Activated naive CD8-positive, alpha-beta T cell treated with anti-CD3 and anti-CD28 coated beads, Interleukin-2, amount 50 U/mL, for 24 hours (primary cell): ENCODE measurements at regions not wholly inside any gene's neighbourhood (a gene's known extent, or its start where the extent isn't known, plus 50 kb on each side); places are given as distances from the start of the nearest gene placed in this dataset.

Source experiments
- ATAC-seq: fragments of 150-1000 bp; cut with Tn5 transposase; one replicate; pipeline ENCODE4 v1.10.0; 2021
- DNase-seq: peaks from one replicate; pipeline ENCODE4 v3.0.0; 2021
- H3K27ac Mint-ChIP-seq: one replicate; pipeline ENCODE4 v1.8.0; 2021; ENCODE audit warnings: mild to moderate bottlenecking, mixed read lengths
- H3K27me3 Mint-ChIP-seq: one replicate; pipeline ENCODE4 v1.8.0; 2021; ENCODE audit warnings: mixed read lengths
- H3K36me3 Mint-ChIP-seq: one replicate; pipeline ENCODE4 v1.8.0; 2021; ENCODE audit warnings: low read depth, mixed read lengths
- H3K4me1 Mint-ChIP-seq: one replicate; pipeline ENCODE4 v1.8.0; 2021; ENCODE audit warnings: mixed read lengths
- H3K4me3 Mint-ChIP-seq: one replicate; pipeline ENCODE4 v1.8.0; 2021; ENCODE audit warnings: mild to moderate bottlenecking, moderate library complexity, mixed read lengths
- H3K9me3 Mint-ChIP-seq: one replicate; pipeline ENCODE4 v1.8.0; 2021; ENCODE audit warnings: mixed read lengths

DNA sequence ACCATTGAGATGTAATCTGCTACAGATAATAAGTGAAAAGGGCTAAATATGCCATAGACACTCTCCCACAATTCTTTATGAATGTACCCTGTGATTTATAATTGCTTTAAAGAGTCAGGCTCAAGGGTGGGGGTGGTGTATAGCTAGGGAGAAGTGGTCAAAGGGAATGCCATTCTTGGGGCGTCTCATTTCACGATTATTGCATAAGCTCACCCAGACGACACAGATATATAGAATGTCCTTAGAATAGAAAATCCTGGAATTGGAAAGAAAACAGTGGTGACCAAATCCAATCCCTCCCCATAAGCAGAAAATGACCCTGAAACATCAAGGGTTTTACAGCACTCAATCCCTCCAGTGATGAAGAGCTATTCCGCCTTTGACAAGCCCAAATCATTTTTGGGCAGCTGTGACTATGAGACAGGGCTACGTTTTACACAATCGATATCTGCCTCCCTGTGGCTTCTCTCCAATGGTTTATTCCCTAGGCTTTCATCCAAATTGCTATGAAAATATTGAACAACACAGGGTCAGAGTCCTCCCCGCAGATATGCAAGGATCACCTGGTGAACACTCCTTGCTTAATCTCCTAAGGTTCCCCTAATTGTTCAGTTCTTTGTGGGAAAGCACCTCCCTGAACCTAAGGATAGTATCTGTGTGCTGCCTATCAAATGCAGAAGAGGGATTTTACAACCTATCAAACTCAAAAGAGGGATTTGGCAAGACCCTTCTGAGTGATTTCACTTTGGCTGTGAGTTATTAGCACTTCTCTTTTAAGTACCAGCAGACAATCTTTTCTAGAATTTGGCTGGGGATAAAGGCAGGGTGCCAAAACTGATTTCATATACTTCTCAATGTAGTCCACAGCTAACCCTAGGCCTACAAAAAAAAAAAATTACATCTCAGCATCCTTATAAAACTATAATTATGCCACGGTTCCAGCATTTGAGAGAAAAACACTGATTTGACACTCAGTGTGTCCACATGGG, 144.9 kb upstream of the CDH6 start:
- ATAC-seq, result no peak
- Mint-ChIP-seq H3K4me3 (no peak overlapping the region), H3K36me3 (no peaks in the 10 kb centered on the region), H3K27me3 (no peaks in the 10 kb centered on the region), H3K4me1 (no peaks in the 10 kb centered on the region), H3K27ac (no peak overlapping the region), H3K9me3 (no peaks in the 10 kb centered on the region)
- no peak for DNase-seq

DNA sequence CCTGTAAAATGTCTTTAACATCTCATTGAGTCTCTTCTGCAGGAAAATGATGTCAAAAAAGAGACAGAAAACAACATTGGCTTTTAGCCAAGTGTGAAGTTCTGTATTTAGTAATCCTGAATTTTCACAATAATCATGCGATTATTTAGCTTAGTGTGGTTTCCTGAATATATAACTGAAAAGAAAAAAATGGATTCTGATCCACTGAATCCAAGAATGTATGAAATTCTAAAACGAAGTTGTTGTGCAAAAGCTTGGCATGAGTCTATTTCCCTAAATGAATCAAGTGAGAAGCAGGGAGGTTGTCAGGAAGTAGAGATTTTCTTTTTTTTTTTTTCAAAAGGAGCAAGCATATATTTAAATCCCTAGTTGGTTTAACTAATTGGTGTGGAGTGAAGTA, 145.9 kb upstream of the CDH6 start:
- Mint-ChIP-seq H3K4me1 (no peaks in the 10 kb centered on the region), H3K27me3 (no peaks in the 10 kb centered on the region), H3K4me3 (no peak overlapping the region), H3K27ac (no peak overlapping the region), H3K9me3 (no peaks in the 10 kb centered on the region), H3K36me3 (no peaks in the 10 kb centered on the region)
- ATAC-seq (no peak), DNase-seq (no peak)

GRCh38 chr5:31047007-31047406, 146.5 kb upstream of the CDH6 start:
- Mint-ChIP-seq H3K27me3 (no peaks in the 10 kb centered on the region), H3K4me3 (no peak overlapping the region), H3K36me3 (no peaks in the 10 kb centered on the region), H3K27ac (no peak overlapping the region), H3K9me3 (no peaks in the 10 kb centered on the region), H3K4me1 (no peaks in the 10 kb centered on the region)
- ATAC-seq (no peak), DNase-seq (no peak)

GRCh38 chr5:31036411-31036810, 157.1 kb upstream of the CDH6 start:
- H3K4me3 Mint-ChIP-seq, result no peak overlapping the region
- H3K36me3 Mint-ChIP-seq, result no peaks in the 10 kb centered on the region
- H3K27me3 Mint-ChIP-seq, result no peaks in the 10 kb centered on the region
- no peak overlapping the region for H3K27ac Mint-ChIP-seq
- DNase-seq (no peak), ATAC-seq (no peak)
- peaks cover 16% of the 10 kb centered on the region for H3K9me3 Mint-ChIP-seq
- H3K4me1 Mint-ChIP-seq, result no peaks in the 10 kb centered on the region

DNA sequence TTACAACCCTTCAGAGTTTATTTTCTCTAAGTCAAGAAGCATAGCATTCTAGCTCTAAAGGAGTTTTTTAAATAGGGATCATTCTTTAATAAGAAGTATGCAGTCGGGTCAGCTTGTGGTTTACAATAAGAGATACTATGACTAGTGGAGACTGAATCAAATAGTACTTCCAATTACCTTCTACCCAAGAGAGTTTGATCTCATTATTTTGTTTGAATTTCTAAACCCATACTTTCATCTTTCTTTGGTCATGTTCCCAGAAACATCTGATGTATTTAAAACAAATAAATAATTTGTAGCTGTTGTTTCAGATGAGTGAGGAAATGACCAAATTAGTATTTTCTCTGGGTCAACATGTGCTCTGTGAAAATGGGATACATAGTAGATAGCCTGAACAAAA, 160.2 kb upstream of the CDH6 start:
- Mint-ChIP-seq H3K4me3 (no peak overlapping the region), H3K4me1 (no peaks in the 10 kb centered on the region), H3K36me3 (no peaks in the 10 kb centered on the region), H3K9me3 (peaks cover 25% of the 10 kb centered on the region), H3K27me3 (no peaks in the 10 kb centered on the region), H3K27ac (no peak overlapping the region)
- no peak for ATAC-seq
- DNase-seq, result no peak

DNA sequence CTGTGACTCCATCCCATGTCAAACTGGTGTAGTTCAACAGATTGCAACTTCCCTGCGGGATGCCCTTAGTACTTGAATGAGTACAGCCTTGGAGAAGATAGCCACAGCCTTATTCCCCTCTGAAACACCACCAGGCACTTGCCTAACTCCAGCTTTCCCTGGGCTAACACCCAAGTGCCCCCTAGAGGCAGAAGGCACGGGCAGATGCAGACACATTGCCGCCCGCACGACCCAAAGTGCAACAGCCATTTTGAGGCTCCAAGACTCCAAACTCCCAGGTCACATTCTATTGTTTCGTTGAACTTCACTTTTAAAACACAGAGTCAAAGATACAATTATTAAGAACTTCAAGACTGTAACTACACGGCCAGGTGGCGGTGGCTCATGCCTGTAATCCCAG, 163.6 kb upstream of the CDH6 start:
- DNase-seq (no peak), ATAC-seq (no peak)
- no peak overlapping the region for H3K27ac Mint-ChIP-seq
- H3K4me1 Mint-ChIP-seq, result no peaks in the 10 kb centered on the region
- H3K36me3 Mint-ChIP-seq, result no peaks in the 10 kb centered on the region
- H3K9me3 Mint-ChIP-seq, result peaks cover 13% of the 10 kb centered on the region
- no peaks in the 10 kb centered on the region for H3K27me3 Mint-ChIP-seq
- H3K4me3 Mint-ChIP-seq, result no peak overlapping the region

DNA sequence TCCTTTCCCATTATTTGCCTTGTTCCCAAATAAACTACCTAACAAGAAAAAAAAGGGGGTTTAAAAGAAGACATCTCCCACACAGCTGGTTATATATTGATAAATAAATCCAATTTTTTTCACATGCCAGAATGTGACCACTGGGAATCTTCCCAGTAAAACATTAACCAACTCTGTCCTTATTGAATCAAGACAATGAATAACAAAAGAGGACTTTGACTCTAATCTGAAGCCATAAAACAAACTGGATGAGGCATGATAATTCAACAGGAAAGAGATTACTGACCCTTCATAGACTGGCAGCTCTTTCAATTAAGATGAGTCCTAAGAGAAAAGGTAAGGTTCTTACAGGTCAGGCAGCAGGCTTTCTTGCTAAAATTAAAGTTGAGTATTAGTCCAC, 165.8 kb upstream of the CDH6 start:
- DNase-seq, result no peak
- no peaks in the 10 kb centered on the region for H3K36me3 Mint-ChIP-seq
- no peak overlapping the region for H3K4me3 Mint-ChIP-seq

DNA sequence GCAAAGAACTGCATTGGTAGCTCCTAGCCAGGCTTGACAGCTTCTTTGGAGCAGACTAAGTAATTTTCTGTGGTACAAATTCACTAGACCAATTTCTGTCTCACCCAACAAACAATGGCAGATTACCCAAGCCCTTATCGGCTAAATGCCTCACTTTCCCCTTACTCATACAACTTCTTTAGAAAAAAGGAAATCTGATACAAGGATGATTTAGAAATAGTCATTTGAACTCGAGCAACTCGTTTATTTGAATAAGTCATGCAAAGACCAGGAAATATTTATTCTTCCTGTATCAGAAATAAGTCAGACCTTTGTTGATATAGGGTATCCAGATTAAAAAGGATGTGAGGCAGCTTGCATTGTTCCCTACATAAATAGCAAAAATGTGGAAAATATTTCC, 170.4 kb upstream of the CDH6 start:
- no peak for DNase-seq
- Mint-ChIP-seq H3K27ac (no peak overlapping the region), H3K27me3 (no peaks in the 10 kb centered on the region), H3K9me3 (peaks cover 4% of the 10 kb centered on the region), H3K4me3 (no peak overlapping the region), H3K4me1 (no peaks in the 10 kb centered on the region), H3K36me3 (no peaks in the 10 kb centered on the region)
- no peak for ATAC-seq

More for the DNA sequence above, 165.8 kb upstream of the CDH6 start:
- H3K27me3 Mint-ChIP-seq, result no peaks in the 10 kb centered on the region
- H3K27ac Mint-ChIP-seq, result no peak overlapping the region
- H3K4me1 Mint-ChIP-seq, result no peaks in the 10 kb centered on the region
- no peak for ATAC-seq
- H3K9me3 Mint-ChIP-seq, result peaks cover 13% of the 10 kb centered on the region

- peaks cover 10% of the 10 kb centered on the region for H3K9me3 Mint-ChIP-seq
- H3K36me3 Mint-ChIP-seq, result no peaks in the 10 kb centered on the region
- no peaks in the 10 kb centered on the region for H3K27me3 Mint-ChIP-seq
- H3K27ac Mint-ChIP-seq, result no peak overlapping the region
- DNase-seq, result no peak
- no peak for ATAC-seq
- no peak overlapping the region for H3K4me3 Mint-ChIP-seq
- H3K4me1 Mint-ChIP-seq, result no peaks in the 10 kb centered on the region
Measured at GRCh38 chr5:31021181-31021624, 172.3 kb upstream of the CDH6 start.

DNA sequence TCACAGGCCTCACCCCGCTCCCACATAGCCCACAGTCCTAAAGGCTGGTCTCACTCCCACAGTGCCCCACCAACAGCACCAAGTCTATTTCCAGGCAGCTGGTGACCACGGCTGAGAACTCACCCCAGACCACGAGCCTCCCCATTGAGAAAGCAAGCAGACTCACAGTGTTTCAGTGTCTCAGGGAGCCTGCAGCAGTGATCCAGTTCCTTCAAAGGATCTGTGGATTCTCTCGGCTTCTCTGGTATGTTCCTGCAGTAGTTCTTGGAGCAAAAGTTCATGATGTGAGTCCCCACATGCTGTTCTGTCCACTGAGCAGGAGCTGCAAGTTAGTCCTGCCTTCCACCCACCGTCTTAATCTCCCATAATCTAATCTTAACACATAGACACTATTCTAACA, 185.3 kb upstream of the CDH6 start:
- ATAC-seq (no peak), DNase-seq (no peak)
- no peak overlapping the region for H3K27ac Mint-ChIP-seq
- no peaks in the 10 kb centered on the region for H3K27me3 Mint-ChIP-seq
- no peaks in the 10 kb centered on the region for H3K4me1 Mint-ChIP-seq
- H3K4me3 Mint-ChIP-seq, result no peak overlapping the region
- H3K36me3 Mint-ChIP-seq, result no peaks in the 10 kb centered on the region
- H3K9me3 Mint-ChIP-seq, result peaks cover 24% of the 10 kb centered on the region

DNA sequence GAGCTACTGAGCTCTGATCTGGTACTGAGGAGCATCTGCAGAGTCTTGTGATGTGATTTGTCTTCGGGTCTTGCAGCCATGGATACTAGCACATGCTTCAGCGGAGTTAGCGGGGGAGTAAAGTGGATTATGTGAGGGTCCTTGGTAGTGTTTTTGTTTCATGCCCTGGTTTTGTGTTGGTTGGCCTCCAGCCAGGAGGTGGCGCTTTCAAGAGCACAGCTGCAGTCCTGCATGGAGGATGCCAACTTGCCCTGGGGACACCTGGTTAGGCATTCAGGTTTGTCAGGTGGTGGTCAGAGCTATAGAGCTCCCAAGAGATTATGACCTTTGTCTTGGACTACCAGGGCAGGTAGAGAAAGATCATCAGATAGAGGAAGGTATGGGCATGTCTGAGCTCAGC, 185.8 kb upstream of the CDH6 start:
- peaks cover 26% of the 10 kb centered on the region for H3K9me3 Mint-ChIP-seq
- no peaks in the 10 kb centered on the region for H3K27me3 Mint-ChIP-seq
- no peak for DNase-seq
- ATAC-seq, result no peak
- no peaks in the 10 kb centered on the region for H3K4me1 Mint-ChIP-seq
- no peak overlapping the region for H3K4me3 Mint-ChIP-seq
- H3K27ac Mint-ChIP-seq, result no peak overlapping the region
- H3K36me3 Mint-ChIP-seq, result no peaks in the 10 kb centered on the region

GRCh38 chr5:31000287-31000686, 193.2 kb upstream of the CDH6 start:
- DNase-seq (no peak), ATAC-seq (no peak)
- H3K4me1 Mint-ChIP-seq, result no peaks in the 10 kb centered on the region
- H3K27ac Mint-ChIP-seq, result no peak overlapping the region
- no peaks in the 10 kb centered on the region for H3K27me3 Mint-ChIP-seq
- H3K9me3 Mint-ChIP-seq, result peaks cover 19% of the 10 kb centered on the region
- H3K4me3 Mint-ChIP-seq, result no peak overlapping the region
- no peaks in the 10 kb centered on the region for H3K36me3 Mint-ChIP-seq

DNA sequence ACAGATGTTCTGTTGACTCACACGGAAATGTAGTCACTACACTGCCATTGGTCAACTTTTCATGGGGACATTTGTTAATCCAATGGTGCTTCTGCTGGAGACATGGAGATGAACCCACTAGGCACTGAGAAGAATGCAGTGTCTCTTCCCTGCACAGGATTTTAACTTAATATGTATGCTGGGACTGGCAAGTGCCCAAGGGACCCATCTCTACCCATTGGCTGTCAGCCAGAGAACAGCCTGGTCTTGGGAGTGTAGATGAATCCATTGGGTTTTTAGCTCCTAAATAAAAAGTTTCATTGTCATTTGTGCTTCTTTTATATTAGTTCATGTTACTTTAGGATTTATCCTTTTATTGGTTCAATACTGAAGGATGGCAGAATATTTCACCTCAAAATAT, 195.8 kb upstream of the CDH6 start:
- Mint-ChIP-seq H3K27ac (no peak overlapping the region), H3K4me3 (no peak overlapping the region), H3K36me3 (no peaks in the 10 kb centered on the region), H3K27me3 (no peaks in the 10 kb centered on the region), H3K9me3 (peaks cover 7% of the 10 kb centered on the region), H3K4me1 (no peaks in the 10 kb centered on the region)
- DNase-seq (no peak), ATAC-seq (no peak)

- Mint-ChIP-seq H3K27ac (no peak overlapping the region), H3K27me3 (no peaks in the 10 kb centered on the region), H3K4me3 (no peak overlapping the region), H3K9me3 (peaks cover 7% of the 10 kb centered on the region), H3K36me3 (no peaks in the 10 kb centered on the region), H3K4me1 (no peaks in the 10 kb centered on the region)
- DNase-seq (no peak), ATAC-seq (no peak)
Measured at GRCh38 chr5:30994902-30995301, 198.6 kb upstream of the CDH6 start.

- no peaks in the 10 kb centered on the region for H3K4me1 Mint-ChIP-seq
Measured at GRCh38 chr5:30994176-30994575, 199.3 kb upstream of the CDH6 start.

More at GRCh38 chr5:30994176-30994575, 199.3 kb upstream of the CDH6 start:
- H3K9me3 Mint-ChIP-seq, result peaks cover under 1% of the 10 kb centered on the region
- no peak overlapping the region for H3K27ac Mint-ChIP-seq
- H3K36me3 Mint-ChIP-seq, result no peaks in the 10 kb centered on the region
- no peaks in the 10 kb centered on the region for H3K27me3 Mint-ChIP-seq
- DNase-seq (no peak), ATAC-seq (no peak)
- no peak overlapping the region for H3K4me3 Mint-ChIP-seq
